Keratinocyte (primary cell): ENCODE measurements at regions not wholly inside any gene's neighbourhood (a gene's known extent, or its start where the extent isn't known, plus 50 kb on each side); places are given as distances from the start of the nearest gene placed in this dataset.

Source experiments
- DNase-seq: peaks from one replicate; pipeline ENCODE4 v3.0.0-alpha.2; 2011; ENCODE audit warnings: low read depth, missing footprints, low spot score
- FAIRE-seq: peaks from 2 replicates; lab custom pipeline; 2011; peaks lifted over from hg19 to GRCh38; lab: Jason Lieb, UNC
- H2AFZ ChIP-seq: 2 replicates; pipeline ENCODE4 v1.6.0; 2012; ENCODE audit warnings: low read length, control low read depth, inconsistent platforms; ENCODE audit not compliant: control insufficient read depth
- H3K27ac ChIP-seq: 2 replicates; pipeline ENCODE4 v1.5.1; 2011; ENCODE audit warnings: low read length; ENCODE audit not compliant: control insufficient read depth, insufficient read depth
- H3K27me3 ChIP-seq: 3 replicates; pipeline ENCODE4 v1.6.0; 2011; ENCODE audit warnings: low read length; ENCODE audit not compliant: control insufficient read depth, insufficient read depth; ENCODE audit errors: extremely low read depth
- H3K36me3 ChIP-seq, 2 experiments: 2 replicates in 1 of 2; 3 replicates in 1 of 2; pipeline ENCODE4 v1.5.1; 2011; ENCODE audit warnings: low read length in 2 of 2, mild to moderate bottlenecking in 1 of 2; ENCODE audit not compliant: control insufficient read depth in 2 of 2, insufficient read depth in 2 of 2; ENCODE audit errors: extremely low read depth in 1 of 2
- H3K4me1 ChIP-seq: 3 replicates; pipeline ENCODE4 v1.5.1; 2011; ENCODE audit warnings: low read length; ENCODE audit not compliant: control insufficient read depth, insufficient read depth; ENCODE audit errors: extremely low read depth
- H3K4me2 ChIP-seq: 3 replicates; pipeline ENCODE4 v1.6.0; 2011; ENCODE audit warnings: low read depth, low read length; ENCODE audit not compliant: control insufficient read depth, insufficient read depth; ENCODE audit errors: extremely low read depth
- H3K4me3 ChIP-seq, 3 experiments: fragments of 200-600 bp in 1 of 3; sonication (generic) in 1 of 3; 2 replicates in 2 of 3; 3 replicates in 1 of 3; pipeline ENCODE4 v1.5.1; 2011 to 2016; ENCODE audit warnings: low read length in 3 of 3, mild to moderate bottlenecking in 3 of 3, control low read depth in 2 of 3, inconsistent platforms in 1 of 3, low read depth in 1 of 3, mixed read lengths in 1 of 3, mixed run types in 1 of 3, moderate library complexity in 1 of 3; ENCODE audit not compliant: control insufficient read depth in 2 of 3, insufficient read depth in 2 of 3; ENCODE audit errors: extremely low read depth in 1 of 3
- H3K79me2 ChIP-seq: 2 replicates; pipeline ENCODE4 v1.6.0; 2012; ENCODE audit warnings: low read length; ENCODE audit not compliant: control insufficient read depth, insufficient read depth
- H3K9ac ChIP-seq: 3 replicates; pipeline ENCODE4 v1.6.0; 2011; ENCODE audit warnings: low read length; ENCODE audit not compliant: control insufficient read depth, insufficient read depth; ENCODE audit errors: extremely low read depth
- H3K9me1 ChIP-seq: 3 replicates; pipeline ENCODE4 v1.6.0; 2011; ENCODE audit warnings: low read length; ENCODE audit not compliant: control insufficient read depth, insufficient read depth; ENCODE audit errors: extremely low read depth
- H3K9me3 ChIP-seq: 2 replicates; pipeline ENCODE4 v1.5.1; 2012; ENCODE audit warnings: low read depth, low read length; ENCODE audit not compliant: control insufficient read depth
- H4K20me1 ChIP-seq: 3 replicates; pipeline ENCODE4 v1.6.0; 2011; ENCODE audit warnings: low read length; ENCODE audit not compliant: control insufficient read depth, insufficient read depth; ENCODE audit errors: extremely low read depth
- CTCF ChIP-seq, 3 experiments: IDR thresholded peaks in 1 of 3; conservative IDR thresholded peaks in 1 of 3; optimal IDR thresholded peaks in 1 of 3; 2 replicates in 2 of 3; 3 replicates in 1 of 3; pipeline versions ENCODE3 to v1.5.1; 2011; ENCODE audit warnings: low read length in 3 of 3, mild to moderate bottlenecking in 3 of 3, moderate library complexity in 2 of 3, control low read depth in 1 of 3, inconsistent platforms in 1 of 3; ENCODE audit not compliant: insufficient read depth in 2 of 3; ENCODE audit errors: extremely low read depth in 1 of 3
- EZH2 ChIP-seq: IDR thresholded peaks from one replicate; pipeline ENCODE4 v1.6.1; 2012; ENCODE audit warnings: inconsistent platforms, mild to moderate bottlenecking, low read length, moderate library complexity
- dilution Hi-C: fragments of 300-500 bp; cut with MboI; formaldehyde crosslinking; loops from one replicate; pipeline ENCODE4 v1.7.0; 2020; ENCODE audit warnings: low sequenced_read_pairs; ENCODE audit not compliant: extremely low pct_ligation_motif_present

DNA sequence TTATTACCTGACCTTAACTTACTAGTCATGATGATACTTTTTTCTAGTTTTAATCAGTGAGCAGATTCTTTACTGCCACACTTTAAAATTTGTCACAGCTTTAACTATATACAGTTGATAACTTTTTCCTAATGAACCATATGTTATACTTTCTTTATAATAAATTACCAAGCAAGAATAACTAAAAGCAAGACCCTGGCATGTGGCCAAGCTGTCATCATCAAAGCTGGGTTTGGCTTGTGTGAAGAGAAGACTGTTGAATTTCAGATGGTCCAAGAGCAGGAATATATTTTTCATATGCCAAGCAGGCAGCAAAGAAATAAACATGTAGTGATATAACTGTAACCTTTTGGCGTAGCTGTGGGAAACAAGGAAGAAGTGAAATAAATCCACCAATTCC lies 93.5 kb downstream of the PUS7L start:
- no peak for TF ChIP-seq CTCF (optimal IDR thresholded peaks at IDR 0.05 in 1 of 3, IDR thresholded peaks at IDR 0.05 in 1 of 3, conservative IDR thresholded peaks at IDR 0.05 in 1 of 3; ENCODE audit: extremely low read depth in 1 of 3, insufficient read depth in 2 of 3, low read length in 3 of 3)
- TF ChIP-seq EZH2, result no peak

GRCh38 chr12:43662736-43663135 lies 95.9 kb downstream of the PUS7L start:
- no peaks in the 10 kb centered on the region for H3K36me3 ChIP-seq
- H3K27me3 ChIP-seq, result peaks cover 7% of the 10 kb centered on the region
- no peaks in the 10 kb centered on the region for H3K4me1 ChIP-seq
- H3K4me2 ChIP-seq, result no peak overlapping the region
- FAIRE-seq (no peak), DNase-seq (no peak)
- H2AFZ ChIP-seq, result no peak overlapping the region
- no peaks in the 10 kb centered on the region for H3K9me3 ChIP-seq
- H3K79me2 ChIP-seq, result no peaks in the 10 kb centered on the region
- dilution Hi-C loops, result no loop called here
- H4K20me1 ChIP-seq, result no peaks in the 10 kb centered on the region
- TF ChIP-seq EZH2, result no peak
- H3K9me1 ChIP-seq, result no peaks in the 10 kb centered on the region
- no peak overlapping the region for H3K4me3 ChIP-seq
- H3K27ac ChIP-seq, result no peak overlapping the region
- H3K9ac ChIP-seq, result no peak overlapping the region

More for the DNA sequence above, 93.5 kb downstream of the PUS7L start:
- H3K27ac ChIP-seq, result no peak overlapping the region
- no peaks in the 10 kb centered on the region for H3K4me1 ChIP-seq
- no peaks in the 10 kb centered on the region for H4K20me1 ChIP-seq
- H3K9me1 ChIP-seq, result no peaks in the 10 kb centered on the region
- H3K9ac ChIP-seq, result no peak overlapping the region
- no peak for DNase-seq
- H3K4me3 ChIP-seq, result no peak overlapping the region
- FAIRE-seq, result no peak
- H3K36me3 ChIP-seq, result no peaks in the 10 kb centered on the region
- no peak overlapping the region for H2AFZ ChIP-seq
- no peaks in the 10 kb centered on the region for H3K79me2 ChIP-seq
- no peaks in the 10 kb centered on the region for H3K9me3 ChIP-seq
- H3K4me2 ChIP-seq, result no peak overlapping the region
- dilution Hi-C loops, result no loop called here
- H3K27me3 ChIP-seq, result peaks cover 7% of the 10 kb centered on the region

- Histone ChIP-seq H3K9ac (no peak overlapping the region), H3K4me3 (no peak overlapping the region), H3K27me3 (no peaks in the 10 kb centered on the region), H3K9me1 (no peaks in the 10 kb centered on the region), H3K4me1 (no peaks in the 10 kb centered on the region), H3K4me2 (no peak overlapping the region), H3K79me2 (no peaks in the 10 kb centered on the region), H4K20me1 (no peaks in the 10 kb centered on the region), H3K9me3 (no peaks in the 10 kb centered on the region), H3K27ac (no peak overlapping the region), H3K36me3 (no peaks in the 10 kb centered on the region), H2AFZ (no peak overlapping the region)
- no peak for DNase-seq
- TF ChIP-seq CTCF (optimal IDR thresholded peaks at IDR 0.05 in 1 of 3, IDR thresholded peaks at IDR 0.05 in 1 of 3, conservative IDR thresholded peaks at IDR 0.05 in 1 of 3; ENCODE audit: extremely low read depth in 1 of 3, insufficient read depth in 2 of 3, low read length in 3 of 3), result no peak
- TF ChIP-seq EZH2, result no peak
- dilution Hi-C loops, result no loop called here
- FAIRE-seq, result no peak
Observed at GRCh38 chr12:43655586-43655985, 103.0 kb downstream of the PUS7L start.
